Left lobe of liver (tissue), 2 donors: ENCODE measurements at regions not wholly inside any gene's neighbourhood (a gene's known extent, or its start where the extent isn't known, plus 50 kb on each side); places are given as distances from the start of the nearest gene placed in this dataset.
"Not testable (repeated sequence)": the region's sequence is repeated elsewhere in the genome, so short reads cannot be mapped to it uniquely, and the experiment has no call there.

Source experiments
- ATAC-seq: fragments of 200-7000 bp; cut with Tn5 transposase; one replicate; pipeline ENCODE4 v1.9.1; 2020; ENCODE audit warnings: mild to moderate bottlenecking, moderate library complexity
- DNase-seq: peaks from one replicate; pipeline ENCODE4 v3.0.0-alpha.2; 2020; ENCODE audit warnings: low spot score
- donor health status: DM: no; HTN: no; CAD: no; lungs with moderate emphysema.
- donor health status: DM: no; HTN: yes; CAD: no.

- no peak for ATAC-seq
- no peak for DNase-seq
Measured at GRCh38 chr21:23858878-23859277, 1748.4 kb downstream of the MRPL39 start.

GRCh38 chr21:23853796-23854379 lies 1753.4 kb downstream of the MRPL39 start:
- DNase-seq (no peak), ATAC-seq (peak; percentile 79)

- no peak for DNase-seq
- no peak for ATAC-seq
Measured at GRCh38 chr21:23837564-23837963, 1769.7 kb downstream of the MRPL39 start.

GRCh38 chr21:23822760-23823159 lies 1784.5 kb downstream of the MRPL39 start:
- DNase-seq (no peak), ATAC-seq (no peak)

GRCh38 chr21:23817337-23817736 lies 1789.9 kb downstream of the MRPL39 start:
- ATAC-seq (no peak), DNase-seq (no peak)

GRCh38 chr21:23812485-23812884 lies 1794.8 kb downstream of the MRPL39 start:
- no peak for DNase-seq
- ATAC-seq: no peak

- no peak for ATAC-seq
- no peak for DNase-seq
Measured at GRCh38 chr21:23811805-23812204, 1795.5 kb downstream of the MRPL39 start.

GRCh38 chr21:23809573-23809972 lies 1797.7 kb downstream of the MRPL39 start:
- ATAC-seq (no peak), DNase-seq (no peak)

GRCh38 chr21:23806966-23807548 lies 1800.2 kb downstream of the MRPL39 start:
- not testable (repeated sequence) for ATAC-seq, DNase-seq

GRCh38 chr21:23804866-23805265 lies 1802.4 kb downstream of the MRPL39 start:
- DNase-seq (no peak), ATAC-seq (no peak)

- no peak for DNase-seq
- ATAC-seq: no peak
Measured at GRCh38 chr21:23801292-23801691, 1806.0 kb downstream of the MRPL39 start.

- ATAC-seq (no peak), DNase-seq (no peak)
Measured at GRCh38 chr21:23799376-23799775, 1807.9 kb downstream of the MRPL39 start.

- no peak for ATAC-seq
- no peak for DNase-seq
Measured at GRCh38 chr21:23792300-23792699, 1815.0 kb downstream of the MRPL39 start.

- DNase-seq (no peak), ATAC-seq (no peak)
Measured at GRCh38 chr21:23789864-23790263, 1817.4 kb downstream of the MRPL39 start.

- DNase-seq (no peak), ATAC-seq (no peak)
Measured at GRCh38 chr21:23780326-23780725, 1827.0 kb downstream of the MRPL39 start.

GRCh38 chr21:23743821-23744220 lies 1863.5 kb downstream of the MRPL39 start:
- ATAC-seq (no peak), DNase-seq (no peak)

GRCh38 chr21:23740463-23740862 lies 1866.8 kb downstream of the MRPL39 start:
- ATAC-seq (no peak), DNase-seq (no peak)

GRCh38 chr21:23732776-23733175 lies 1874.5 kb downstream of the MRPL39 start:
- no peak for ATAC-seq
- DNase-seq: no peak

GRCh38 chr21:23729331-23729730 lies 1878.0 kb downstream of the MRPL39 start:
- DNase-seq (no peak), ATAC-seq (no peak)

GRCh38 chr21:23725576-23725975 lies 1881.7 kb downstream of the MRPL39 start:
- no peak for ATAC-seq

GRCh38 chr21:23718446-23719285 lies 1888.6 kb downstream of the MRPL39 start:
- ATAC-seq (no peak), DNase-seq (no peak)

More at GRCh38 chr21:23725576-23725975, 1881.7 kb downstream of the MRPL39 start:
- DNase-seq: no peak

- no peak for ATAC-seq
- DNase-seq: no peak
Measured at GRCh38 chr21:23712166-23712565, 1895.1 kb downstream of the MRPL39 start.
